Mucosa of gallbladder (tissue), 1 donor: ENCODE measurements at regions not wholly inside any gene's neighbourhood (a gene's known extent, or its start where the extent isn't known, plus 50 kb on each side); places are given as distances from the start of the nearest gene placed in this dataset.
A peak's percentile ranks its signal among the peaks of the same experiment; 100 is the strongest.

Experiments
- DNase-seq: peaks from one replicate; pipeline ENCODE4 v3.0.0-alpha.2; 2020; ENCODE audit warnings: low spot score
- donor health status: DM: no; HTN: no; CAD: no.

- DNase-seq: peak; percentile 52
Observed at GRCh38 chr4:174120446-174121295, 162.8 kb downstream of the FBXO8 start.

GRCh38 chr4:174119830-174120229 is 163.6 kb downstream of the FBXO8 start:
- no peak for DNase-seq

GRCh38 chr4:174119051-174119450 is 164.4 kb downstream of the FBXO8 start:
- no peak for DNase-seq

- no peak for DNase-seq
Observed at GRCh38 chr4:174118171-174118570, 165.3 kb downstream of the FBXO8 start.

GRCh38 chr4:174117445-174117844 is 166.0 kb downstream of the FBXO8 start:
- DNase-seq: no peak

- no peak for DNase-seq
Observed at GRCh38 chr4:174116021-174116420, 167.4 kb downstream of the FBXO8 start.

- DNase-seq: no peak
Observed at GRCh38 chr4:174111422-174111821, 172.0 kb downstream of the FBXO8 start.

GRCh38 chr4:174110180-174110579 is 173.3 kb downstream of the FBXO8 start:
- no peak for DNase-seq

- DNase-seq: no peak
Observed at GRCh38 chr4:174107746-174108354, 175.6 kb downstream of the FBXO8 start.

- no peak for DNase-seq
Observed at GRCh38 chr4:174105202-174105601, 178.3 kb downstream of the FBXO8 start.

GRCh38 chr4:174100910-174101309 is 182.6 kb downstream of the FBXO8 start:
- no peak for DNase-seq

GRCh38 chr4:174099712-174100111 is 183.8 kb downstream of the FBXO8 start:
- DNase-seq: no peak

GRCh38 chr4:174096999-174097398 is 186.5 kb downstream of the FBXO8 start:
- no peak for DNase-seq

- DNase-seq: no peak
Observed at GRCh38 chr4:174096456-174096855, 187.0 kb downstream of the FBXO8 start.

GRCh38 chr4:174091130-174091529 is 192.3 kb downstream of the FBXO8 start:
- DNase-seq: no peak

GRCh38 chr4:174089711-174090110 is 193.8 kb downstream of the FBXO8 start:
- no peak for DNase-seq

GRCh38 chr4:174088795-174089194 is 194.7 kb downstream of the FBXO8 start:
- no peak for DNase-seq

- no peak for DNase-seq
Observed at GRCh38 chr4:174086829-174087799, 196.4 kb downstream of the FBXO8 start.

GRCh38 chr4:174084981-174085380 is 198.5 kb downstream of the FBXO8 start:
- DNase-seq: no peak

GRCh38 chr4:174084542-174084941 is 198.9 kb downstream of the FBXO8 start:
- DNase-seq: no peak

- no peak for DNase-seq
Observed at GRCh38 chr4:174080361-174080760, 203.1 kb downstream of the FBXO8 start.

GRCh38 chr4:174071595-174071994 is 211.9 kb downstream of the FBXO8 start:
- no peak for DNase-seq
